GM23338 (cell line): ENCODE measurements at regions not wholly inside any gene's neighbourhood (a gene's known extent, or its start where the extent isn't known, plus 50 kb on each side); places are given as distances from the start of the nearest gene placed in this dataset.

Experiments
- REST ChIP-seq: IDR thresholded peaks from one replicate; pipeline ENCODE4 v1.6.1; 2018; ENCODE audit warnings: antibody characterized with exemption; ENCODE audit not compliant: unreplicated experiment
- ZNF331 ChIP-seq: fragments of 250-450 bp; sonication (Bioruptor Pico); IDR thresholded peaks from 2 replicates; pipeline ENCODE4 v1.5.0; 2020; ENCODE audit warnings: low read depth, mild to moderate bottlenecking, moderate library complexity

- TF ChIP-seq REST: no peak
- no peak for TF ChIP-seq ZNF331 (CRISPR knock-in tag)
Observed at GRCh38 chr1:111063595-111063994, 76.3 kb downstream of the DRAM2 start.
